Keratinocyte (primary cell): ENCODE measurements at regions not wholly inside any gene's neighbourhood (a gene's known extent, or its start where the extent isn't known, plus 50 kb on each side); places are given as distances from the start of the nearest gene placed in this dataset.

Experiments used
- CTCF ChIP-seq, 3 experiments: IDR thresholded peaks in 1 of 3; conservative IDR thresholded peaks in 1 of 3; optimal IDR thresholded peaks in 1 of 3; 2 replicates in 2 of 3; 3 replicates in 1 of 3; pipeline versions ENCODE3 to v1.5.1; 2011; ENCODE audit warnings: low read length in 3 of 3, mild to moderate bottlenecking in 3 of 3, moderate library complexity in 2 of 3, control low read depth in 1 of 3, inconsistent platforms in 1 of 3; ENCODE audit not compliant: insufficient read depth in 2 of 3; ENCODE audit errors: extremely low read depth in 1 of 3
- EZH2 ChIP-seq: IDR thresholded peaks from one replicate; pipeline ENCODE4 v1.6.1; 2012; ENCODE audit warnings: inconsistent platforms, mild to moderate bottlenecking, low read length, moderate library complexity

GRCh38 chr5:90227683-90228082 is 181.9 kb downstream of the CETN3 start:
- TF ChIP-seq CTCF (optimal IDR thresholded peaks at IDR 0.05 in 1 of 3, IDR thresholded peaks at IDR 0.05 in 1 of 3, conservative IDR thresholded peaks at IDR 0.05 in 1 of 3; ENCODE audit: extremely low read depth in 1 of 3, insufficient read depth in 2 of 3, low read length in 3 of 3) = no peak
- no peak for TF ChIP-seq EZH2
